HG03159 (cell line): ENCODE measurements at regions not wholly inside any gene's neighbourhood (a gene's known extent, or its start where the extent isn't known, plus 50 kb on each side); places are given as distances from the start of the nearest gene placed in this dataset.

Source experiments
- ATAC-seq: cut with Tn5 transposase; IDR thresholded peaks from one replicate; pipeline ENCODE4 v1.9.1; 2021; ENCODE audit warnings: mild to moderate bottlenecking, moderate library complexity; ENCODE audit not compliant: unreplicated experiment

DNA sequence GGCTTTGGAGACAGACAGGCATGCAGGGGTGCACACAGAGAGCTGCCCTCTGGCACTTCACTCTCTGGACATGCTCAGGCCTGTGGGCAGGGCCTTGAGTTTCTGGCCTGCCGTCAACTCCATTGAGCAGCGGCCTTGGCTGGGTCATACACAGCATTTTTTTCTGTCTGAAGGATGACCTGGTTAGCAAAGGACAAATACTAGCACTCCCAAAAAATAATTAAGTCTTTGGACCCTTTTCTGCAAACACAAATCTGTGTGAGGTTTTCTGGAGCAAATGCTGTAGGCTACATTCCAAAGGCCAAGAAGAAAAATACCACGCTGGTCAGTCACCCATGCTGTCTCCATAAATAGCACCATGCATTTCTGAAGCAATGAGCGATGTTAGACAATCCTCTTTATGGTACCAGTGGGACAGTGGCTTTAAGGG lies 124.7 kb upstream of the CTAGE1 start:
- ATAC-seq: no peak

DNA sequence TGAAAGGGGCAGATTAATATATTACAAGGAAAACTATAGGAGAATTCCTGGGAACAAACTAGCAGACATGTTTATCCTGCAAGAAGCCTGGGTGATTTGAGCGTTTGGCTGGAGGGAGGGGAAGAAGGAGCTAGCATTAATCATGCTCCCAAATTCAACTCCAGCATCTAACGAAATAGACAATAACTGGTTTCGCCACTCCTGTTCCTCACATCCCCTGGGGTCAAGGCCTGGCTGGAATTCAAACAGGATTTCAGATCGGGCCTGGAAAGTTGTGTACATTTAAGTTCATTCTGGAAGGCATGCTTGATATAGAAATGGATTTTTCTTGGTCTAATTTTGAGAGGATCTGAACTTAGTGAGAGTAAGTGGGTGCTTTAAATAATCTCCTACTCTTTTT lies 126.1 kb upstream of the CTAGE1 start:
- no peak for ATAC-seq

DNA sequence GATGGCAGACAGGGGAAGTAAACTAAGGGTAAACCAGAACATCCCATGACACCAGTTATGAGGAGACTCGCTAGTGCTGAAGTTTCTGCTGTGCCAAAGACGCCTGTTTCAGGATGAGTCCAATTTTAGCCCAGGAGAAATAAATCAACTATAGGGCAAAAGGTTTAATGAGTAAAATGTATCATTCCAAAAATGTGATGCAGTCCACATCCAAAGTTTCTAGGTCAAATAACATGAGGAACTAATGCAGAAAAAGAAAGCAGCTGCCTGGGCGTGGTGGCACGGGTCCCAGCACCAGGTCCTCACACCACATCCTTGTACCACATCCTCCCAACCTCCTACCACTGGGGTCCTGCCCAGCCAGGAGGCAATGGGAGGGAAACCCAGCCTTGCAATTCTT lies 126.9 kb upstream of the CTAGE1 start:
- ATAC-seq: no peak

DNA sequence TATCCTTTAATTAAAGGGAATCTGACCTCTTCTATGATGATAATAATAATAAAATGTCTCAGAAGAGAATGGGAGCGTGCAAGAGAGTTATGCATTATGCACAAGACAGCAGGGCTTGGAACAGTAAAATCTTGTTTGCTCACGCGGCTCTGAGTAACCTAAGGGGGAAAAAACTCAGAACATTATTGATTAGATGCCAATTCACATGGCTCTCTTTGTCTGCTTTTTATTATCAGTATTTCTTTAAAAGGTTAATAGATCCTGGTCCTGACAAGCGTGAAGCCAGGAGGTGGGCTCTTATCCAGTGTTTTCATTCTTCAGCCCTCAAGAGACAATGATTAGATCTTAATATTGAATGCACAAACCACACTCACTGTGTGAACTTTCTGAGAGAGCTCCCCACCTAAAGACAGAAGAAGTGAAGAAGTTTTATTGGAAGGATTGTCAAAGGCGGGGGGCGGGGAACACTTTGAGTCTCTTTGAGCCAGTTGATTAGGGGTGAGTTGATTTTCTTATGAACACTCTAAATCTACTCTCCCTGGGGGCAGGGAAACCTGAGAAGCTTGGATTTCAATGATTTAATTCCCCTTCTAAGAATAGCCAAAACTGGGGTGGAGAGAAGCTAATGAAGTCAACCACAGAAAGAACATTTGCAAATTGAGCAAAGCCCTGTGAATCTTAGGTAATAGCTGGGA lies 127.5 kb upstream of the CTAGE1 start:
- no peak for ATAC-seq

DNA sequence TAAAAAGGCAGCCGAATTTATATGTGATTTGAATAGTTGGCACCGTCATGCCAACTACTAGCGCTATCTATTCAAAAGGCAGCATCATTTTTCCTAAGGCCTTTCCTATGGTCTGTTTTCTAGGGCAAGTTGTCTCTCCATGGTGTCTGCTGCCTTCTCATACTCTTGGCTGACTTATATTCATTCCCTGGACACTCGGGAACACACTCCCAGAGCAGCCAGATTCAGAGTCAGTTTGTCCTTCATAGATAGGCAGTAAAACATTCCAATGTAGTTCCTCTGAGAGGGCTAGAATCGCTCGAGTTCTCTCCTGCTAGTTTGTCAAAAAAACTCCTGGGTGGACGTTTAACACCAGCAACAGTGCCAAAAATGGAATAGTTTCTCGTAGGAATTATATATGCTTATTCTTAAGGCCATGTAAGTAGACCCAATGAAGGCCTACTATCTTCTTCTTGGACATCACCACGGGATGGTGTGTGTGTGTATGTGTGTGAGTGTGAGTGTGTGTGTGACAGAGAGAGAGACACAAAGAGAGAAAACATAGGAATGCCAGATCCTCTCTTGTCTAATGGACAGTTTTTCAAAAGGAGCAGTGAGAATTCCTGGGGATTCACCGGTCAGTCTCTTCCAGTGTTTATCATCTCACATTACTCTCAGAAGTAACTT lies 129.3 kb upstream of the CTAGE1 start:
- ATAC-seq: no peak

DNA sequence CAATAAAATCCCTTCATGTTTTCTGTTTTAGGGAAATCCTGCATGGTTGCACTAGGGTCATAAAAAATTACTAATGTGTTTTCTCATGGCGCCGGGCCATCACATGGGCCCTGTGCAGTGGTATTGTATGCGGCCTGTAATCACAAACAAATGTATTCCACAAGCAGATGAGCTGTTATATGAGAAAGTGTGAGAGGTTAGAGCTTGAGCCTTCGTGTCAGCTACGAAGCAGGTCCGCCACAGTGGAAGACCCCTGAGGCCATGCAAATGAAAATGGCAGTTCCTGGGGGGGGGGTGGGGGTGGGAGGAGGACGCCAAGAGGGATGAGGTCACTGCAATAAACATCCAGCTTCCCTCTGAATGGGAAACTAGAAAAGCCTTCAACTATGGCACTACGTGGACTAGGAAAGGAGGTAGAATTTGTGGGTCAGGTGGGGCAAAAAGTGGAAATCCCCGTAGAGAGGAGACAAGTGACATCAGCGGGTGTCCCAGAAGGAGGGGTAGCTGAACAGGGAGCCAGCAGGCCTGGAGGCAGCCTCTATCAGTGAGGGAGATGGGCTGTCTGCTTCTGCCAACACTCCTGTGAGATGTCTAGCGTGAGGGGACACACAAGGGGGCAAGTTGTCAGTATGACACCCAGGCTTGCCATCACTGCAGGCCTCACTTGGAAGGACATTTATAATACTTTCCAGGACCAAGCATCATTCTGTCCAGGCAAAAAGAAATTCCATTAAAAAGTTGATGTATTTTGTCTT lies 130.3 kb upstream of the CTAGE1 start:
- ATAC-seq: no peak

DNA sequence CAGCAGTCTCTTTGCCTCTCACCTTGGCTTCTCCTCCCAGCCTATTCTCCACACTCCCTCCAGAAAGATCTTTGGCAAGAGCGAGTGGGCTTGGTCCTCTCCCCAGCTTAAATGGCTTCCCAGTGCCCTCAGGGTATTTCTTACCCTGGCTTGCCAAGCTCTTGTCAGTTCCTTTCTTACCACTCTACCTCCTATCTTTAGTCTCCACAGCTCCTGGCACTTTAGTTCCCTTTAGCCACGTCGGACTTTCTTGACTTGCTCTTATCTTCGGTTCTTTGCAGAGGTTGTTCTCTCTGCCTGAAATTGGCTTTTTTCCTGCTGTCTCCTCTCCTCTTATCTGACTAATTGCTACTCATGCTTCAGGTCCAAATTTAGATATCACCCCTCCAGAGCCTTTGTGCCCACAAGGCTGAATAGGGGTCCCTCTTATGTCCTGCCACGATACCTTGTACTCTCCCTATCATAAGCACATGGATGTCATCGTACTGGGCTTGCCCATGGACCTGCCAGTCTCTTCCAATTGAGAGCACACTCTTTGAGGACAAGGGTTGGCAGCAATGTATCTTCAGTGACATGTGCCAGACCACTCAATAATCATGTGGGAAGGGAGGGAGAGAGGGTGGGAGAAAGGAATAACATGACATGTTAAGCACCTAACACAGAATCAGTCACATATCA lies 131.7 kb upstream of the CTAGE1 start:
- ATAC-seq: no peak

DNA sequence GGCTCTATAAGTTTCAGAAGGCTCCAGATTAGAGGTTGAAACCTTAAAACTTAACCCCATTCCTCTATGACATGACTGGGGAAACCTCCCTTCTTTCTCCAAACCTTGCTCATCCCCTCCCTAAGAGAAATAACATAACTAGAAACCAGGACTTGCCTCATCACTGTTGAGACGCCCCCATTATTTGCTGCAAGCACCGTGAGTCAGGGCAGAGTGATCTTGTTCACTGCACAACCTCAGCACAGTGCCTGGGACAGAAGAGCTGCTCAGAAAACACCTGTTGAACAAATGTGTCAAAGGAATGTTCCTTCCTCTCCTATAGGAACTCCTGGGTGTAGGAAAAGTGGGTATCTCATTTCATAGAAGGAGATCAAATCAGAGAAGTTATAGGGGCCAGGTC lies 132.7 kb upstream of the CTAGE1 start:
- no peak for ATAC-seq

DNA sequence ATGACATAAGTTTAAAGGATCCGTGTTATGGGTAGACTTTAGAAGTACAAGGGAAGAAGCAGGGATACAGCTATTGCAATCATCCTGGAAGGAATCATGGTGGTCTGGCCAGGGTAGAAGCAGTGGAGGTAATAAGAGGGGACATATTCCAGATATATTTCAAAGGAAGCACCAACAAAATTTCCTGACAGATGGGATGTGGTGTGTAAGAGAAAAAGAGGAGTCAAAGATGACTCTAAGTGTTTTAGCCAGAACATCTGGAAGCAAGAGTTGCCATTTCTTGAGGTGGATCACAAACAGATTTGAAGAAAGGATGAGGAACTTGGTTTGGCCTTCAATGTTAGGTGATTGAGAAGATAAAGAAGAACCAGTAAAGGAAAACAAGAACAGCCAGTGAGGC lies 133.1 kb upstream of the CTAGE1 start:
- ATAC-seq: no peak

DNA sequence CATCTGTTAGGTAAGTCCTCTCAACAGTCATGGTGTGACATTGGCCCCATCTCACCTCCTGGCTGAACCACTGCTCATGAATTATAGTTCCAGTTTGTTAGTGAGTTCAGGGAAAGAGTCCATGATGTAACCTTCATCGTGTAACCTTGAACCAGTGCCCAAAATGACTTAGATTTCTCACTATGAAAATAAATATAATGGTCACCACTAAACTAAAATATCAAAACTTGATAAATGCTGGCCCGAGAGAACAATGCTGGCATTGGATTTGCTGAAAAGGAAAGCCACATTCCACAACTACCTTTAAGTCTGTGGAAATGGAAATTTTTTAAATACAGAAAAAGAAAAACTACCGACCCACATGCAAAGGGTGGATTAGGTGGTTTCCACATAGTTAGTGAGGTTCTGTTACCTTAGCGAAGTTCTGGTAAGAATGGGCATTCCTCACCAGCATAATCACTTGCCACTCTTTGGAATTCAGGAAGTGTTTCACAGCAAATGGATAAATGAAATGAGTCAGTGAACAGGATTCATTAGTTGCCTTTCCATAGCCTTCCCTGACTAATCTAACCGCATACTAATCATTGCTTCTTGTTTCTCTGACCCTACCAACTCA lies 133.9 kb upstream of the CTAGE1 start:
- ATAC-seq: no peak

DNA sequence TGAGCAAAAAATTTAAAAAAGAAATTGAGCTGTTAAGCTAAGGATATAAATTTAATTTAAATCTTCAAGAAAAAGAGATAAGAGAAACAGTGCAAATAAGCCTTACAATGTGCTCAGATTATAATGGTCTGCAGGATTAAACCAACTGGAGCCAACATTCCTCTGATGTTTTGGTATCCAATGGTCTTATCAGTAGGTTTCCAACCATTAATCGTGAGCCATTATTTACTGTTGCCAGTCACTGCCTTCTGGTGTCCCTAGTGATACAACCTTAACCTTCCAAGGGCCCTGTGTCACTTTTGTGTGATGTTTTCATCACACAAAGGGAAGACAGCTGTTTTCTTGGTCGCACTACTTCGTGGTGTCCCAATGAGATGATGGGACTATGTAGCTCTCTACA lies 134.5 kb upstream of the CTAGE1 start:
- no peak for ATAC-seq

DNA sequence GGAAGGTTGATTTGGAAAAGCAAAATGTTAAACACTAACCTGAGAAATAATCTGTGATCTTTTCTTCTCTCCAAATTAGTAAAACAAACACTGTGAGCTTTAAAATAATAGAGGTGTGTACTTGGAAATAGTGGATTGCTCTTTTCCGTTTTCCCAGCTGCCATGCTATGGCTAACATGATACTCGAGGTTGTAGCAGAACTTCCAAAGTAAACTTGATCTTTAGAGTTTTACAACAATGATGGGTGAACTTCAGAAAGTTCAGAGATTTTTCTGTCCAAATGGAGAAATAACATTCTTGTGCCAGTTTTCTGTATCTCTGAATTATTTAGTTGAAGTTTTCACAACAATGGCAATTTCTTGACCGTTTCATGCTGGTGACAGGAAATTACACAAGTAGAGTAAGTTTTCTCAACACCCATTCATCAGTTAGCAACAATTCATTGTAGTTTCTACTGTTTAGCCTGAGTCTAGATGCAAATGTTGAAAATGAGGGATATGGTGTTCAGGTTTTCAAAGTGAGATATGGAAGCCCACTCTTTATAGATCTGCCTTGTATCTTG lies 135.3 kb upstream of the CTAGE1 start:
- no peak for ATAC-seq

DNA sequence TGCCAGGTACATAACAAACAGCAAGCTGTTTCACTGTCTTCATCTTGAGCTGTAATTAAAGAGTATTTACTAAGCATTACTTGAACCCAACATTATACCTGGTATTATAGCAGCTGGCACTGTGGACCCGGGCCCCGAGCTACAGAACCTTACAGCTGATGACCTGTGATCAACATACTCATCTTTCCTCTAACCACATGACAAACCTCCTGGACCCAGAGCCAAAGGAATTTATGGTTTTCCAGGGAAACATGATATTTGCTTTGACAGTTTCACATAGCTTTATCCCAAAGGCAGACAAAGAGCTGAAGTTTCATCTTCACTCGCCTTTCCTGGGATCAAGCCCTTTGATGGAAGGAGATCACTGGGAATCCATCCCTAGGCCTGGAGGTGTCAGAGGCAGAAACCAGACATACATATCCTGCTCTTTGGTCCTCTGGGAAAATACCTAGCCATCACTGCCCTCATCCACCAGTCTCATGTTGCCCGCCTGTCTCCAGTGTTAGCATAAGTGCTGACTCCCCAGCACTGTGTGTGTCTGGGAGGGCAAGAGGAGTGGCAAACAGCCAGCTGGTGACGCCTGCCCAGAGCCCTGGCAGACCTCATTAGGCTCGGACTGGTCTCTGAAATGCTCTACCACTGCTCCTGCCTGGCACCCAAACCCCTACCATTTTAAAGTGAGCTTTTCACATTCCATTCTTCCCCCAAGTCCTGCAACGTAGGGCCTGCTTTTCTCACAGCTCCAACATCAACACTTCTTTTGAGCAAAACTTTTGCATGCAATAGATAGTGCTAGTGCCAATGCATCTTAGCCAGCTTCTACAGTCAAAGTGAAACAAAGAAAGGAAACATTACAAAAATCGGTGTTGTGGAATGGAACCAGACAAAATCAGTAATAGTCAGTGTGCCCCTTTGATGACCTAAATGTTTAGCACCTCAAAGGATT lies 138.8 kb upstream of the CTAGE1 start:
- ATAC-seq: no peak

DNA sequence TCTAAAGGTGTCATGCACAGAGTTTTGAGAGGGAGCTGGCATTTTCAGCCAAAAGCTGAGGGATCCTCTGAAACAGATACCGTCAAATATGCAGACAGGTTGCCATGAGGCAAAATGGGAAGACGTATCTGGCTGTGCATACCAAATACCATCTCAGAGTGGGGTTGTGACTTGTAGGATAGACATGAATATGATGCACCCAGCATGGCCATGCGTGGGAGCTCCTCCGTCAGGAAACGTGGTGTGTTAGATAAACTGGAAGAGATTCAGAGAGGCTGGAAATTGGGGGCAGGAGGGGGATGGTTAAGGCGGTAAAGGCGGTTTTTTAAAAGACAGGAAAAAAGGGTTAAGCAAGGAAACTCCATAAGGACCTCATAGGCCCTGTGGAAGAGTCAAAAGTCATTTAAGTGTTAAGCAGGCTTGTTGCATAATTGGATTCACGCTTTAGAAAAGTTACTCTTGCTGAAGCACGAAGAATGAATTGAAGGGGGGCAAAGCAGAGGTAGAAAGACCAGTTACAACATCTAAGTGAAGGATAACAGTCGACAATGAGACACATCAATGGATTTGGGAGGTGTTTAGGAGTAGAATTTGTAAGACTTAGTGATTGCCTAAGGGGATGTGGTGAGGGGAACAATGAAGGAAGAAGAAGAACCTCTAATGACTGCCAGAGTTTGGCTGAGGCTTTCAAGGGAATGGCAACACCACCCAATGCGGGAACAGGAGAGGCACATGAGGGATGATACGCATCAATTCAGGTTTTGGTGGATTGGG lies 139.6 kb upstream of the CTAGE1 start:
- no peak for ATAC-seq

DNA sequence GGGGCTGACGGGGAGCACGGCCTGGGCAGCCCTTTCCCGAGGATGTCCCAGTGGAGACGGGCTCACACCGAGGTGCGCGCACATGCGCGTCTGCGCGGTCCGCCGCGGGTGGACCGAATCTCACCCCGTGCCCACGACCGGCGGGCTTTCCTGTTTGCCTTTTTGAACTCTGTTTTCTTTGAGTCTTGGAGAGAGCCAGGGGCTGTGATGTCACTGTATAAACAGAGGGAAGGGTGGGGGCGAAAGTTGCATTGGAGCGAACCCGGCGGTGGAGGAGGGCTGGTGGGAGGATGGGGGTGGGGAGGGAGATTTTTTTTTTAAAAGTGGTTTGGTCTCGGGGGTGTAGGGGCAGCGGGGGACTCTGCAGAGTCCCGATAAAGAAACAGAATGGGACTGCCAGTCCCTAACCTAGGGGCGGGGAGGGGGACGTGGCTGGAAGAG lies 141.2 kb upstream of the CTAGE1 start:
- ATAC-seq: no peak

DNA sequence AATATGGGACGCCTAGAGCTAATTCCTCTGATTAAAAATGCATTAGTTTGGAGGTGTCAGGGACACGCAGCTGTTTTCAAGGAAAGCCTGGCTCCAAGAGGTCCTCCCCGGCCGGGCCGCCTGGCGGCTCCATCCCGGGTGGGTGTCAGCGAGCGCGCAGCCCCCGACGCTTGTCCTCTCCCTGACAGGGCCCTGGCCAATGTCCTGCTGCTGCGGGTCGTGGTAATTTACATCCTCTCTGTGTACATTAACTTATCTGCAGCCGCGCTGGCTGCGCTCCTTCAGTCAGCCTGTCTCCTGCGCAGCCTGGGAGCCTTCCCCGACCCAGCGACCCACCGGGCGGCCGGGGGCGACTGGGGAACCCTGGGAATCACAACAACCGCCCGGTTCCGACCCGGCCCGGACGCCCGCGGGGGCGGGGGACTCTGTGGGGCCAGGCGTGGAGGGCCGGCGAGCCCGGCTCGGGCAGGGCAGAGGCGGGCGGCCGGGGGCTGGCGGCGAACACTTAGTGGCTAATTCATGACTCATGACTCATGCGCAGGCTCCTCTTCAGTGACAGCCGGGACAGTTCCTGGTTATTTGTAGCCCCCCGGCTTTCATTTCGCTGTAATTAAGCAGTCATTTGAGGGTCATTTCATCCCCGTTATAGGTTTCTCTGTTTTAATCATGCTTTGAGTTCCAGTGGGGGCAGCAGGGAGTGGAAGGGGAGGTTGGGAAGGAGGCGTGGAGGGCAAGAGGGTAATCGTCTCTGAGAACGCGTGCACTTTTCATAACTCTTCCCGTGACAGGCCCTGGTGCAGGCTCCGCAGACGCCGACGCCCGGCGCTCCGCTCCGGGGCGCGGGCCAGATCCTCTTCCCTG lies 141.9 kb upstream of the CTAGE1 start:
- ATAC-seq: no peak

DNA sequence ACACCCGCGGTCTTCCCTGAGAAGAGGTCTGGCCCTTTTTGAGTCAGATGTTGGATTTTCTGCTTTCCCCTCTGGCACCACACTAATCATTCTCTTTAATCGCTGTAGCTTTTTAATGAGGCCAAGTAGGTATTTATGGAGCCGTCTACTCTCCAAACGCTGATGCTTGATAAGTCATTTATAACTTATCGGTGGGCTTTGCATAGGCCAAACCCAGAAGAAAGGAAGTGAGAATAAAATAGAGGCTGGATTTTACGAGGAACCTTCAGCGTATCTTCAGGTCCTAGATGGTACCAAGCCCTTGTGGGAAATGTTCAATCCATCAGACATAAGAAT lies 142.5 kb upstream of the CTAGE1 start:
- ATAC-seq: no peak

DNA sequence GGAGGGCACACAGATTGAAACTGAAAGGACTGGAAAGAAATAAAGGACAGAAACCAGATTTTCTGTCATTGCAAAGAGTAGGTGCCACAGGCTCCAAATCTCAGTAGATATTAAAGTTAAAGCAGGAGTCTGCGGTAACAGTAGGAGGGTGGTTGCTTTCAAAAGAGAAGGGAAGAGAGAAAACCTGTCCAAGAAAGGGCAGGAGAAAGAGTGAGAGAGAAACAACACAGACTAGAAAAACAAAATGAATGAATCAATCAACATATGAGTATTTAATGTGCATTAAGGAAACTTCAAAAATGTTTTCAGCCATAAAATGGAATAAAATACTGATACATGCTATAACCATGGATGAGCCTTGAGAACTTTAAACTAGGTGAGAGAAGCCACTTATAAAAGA lies 143.1 kb upstream of the CTAGE1 start:
- no peak for ATAC-seq
